ENCODE measurements at regions not wholly inside any gene's neighbourhood (a gene's known extent, or its start where the extent isn't known, plus 50 kb on each side); places are given as distances from the start of the nearest gene placed in this dataset.

GRCh38 chr11:109342261-109342660 lies 79.7 kb upstream of the C11orf87 start:
- TF ChIP-seq CTCF (IDR thresholded peaks at IDR 0.05) (no peak), POLR2A (IDR thresholded peaks at IDR 0.05) (no peak)

Measured in adrenal gland (tissue), 5 donors.